Osteocyte (in vitro differentiated cells): ENCODE measurements at regions not wholly inside any gene's neighbourhood (a gene's known extent, or its start where the extent isn't known, plus 50 kb on each side); places are given as distances from the start of the nearest gene placed in this dataset.

Experiments
- DNase-seq: peaks from one replicate; pipeline ENCODE4 v3.0.0; 2021; ENCODE audit warnings: mixed read lengths; ENCODE audit not compliant: unreplicated experiment; ENCODE audit errors: extremely low spot score
- H3K27ac Mint-ChIP-seq: one replicate; pipeline ENCODE4 v1.8.0; 2021; ENCODE audit warnings: mild to moderate bottlenecking, mixed read lengths; ENCODE audit not compliant: unreplicated experiment
- H3K27me3 Mint-ChIP-seq: one replicate; pipeline ENCODE4 v1.8.0; 2021; ENCODE audit warnings: mixed read lengths; ENCODE audit not compliant: unreplicated experiment
- H3K36me3 Mint-ChIP-seq: one replicate; pipeline ENCODE4 v1.8.0; 2021; ENCODE audit warnings: mixed read lengths; ENCODE audit not compliant: unreplicated experiment
- H3K4me1 Mint-ChIP-seq: one replicate; pipeline ENCODE4 v1.8.0; 2021; ENCODE audit warnings: mixed read lengths; ENCODE audit not compliant: unreplicated experiment
- H3K4me3 Mint-ChIP-seq: one replicate; pipeline ENCODE4 v1.8.0; 2021; ENCODE audit warnings: mild to moderate bottlenecking, moderate library complexity, mixed read lengths; ENCODE audit not compliant: unreplicated experiment
- H3K9me3 Mint-ChIP-seq: one replicate; pipeline ENCODE4 v1.8.0; 2021; ENCODE audit warnings: mixed read lengths; ENCODE audit not compliant: unreplicated experiment
- TF ChIP-seq, protein P1 (sequence below): fragments of 200-600 bp; sonication (generic); IDR thresholded peaks from 2 replicates; pipeline ENCODE4 v1.5.0; 2021; ENCODE audit warnings: antibody characterized with exemption, mild to moderate bottlenecking, moderate library complexity

DNA sequence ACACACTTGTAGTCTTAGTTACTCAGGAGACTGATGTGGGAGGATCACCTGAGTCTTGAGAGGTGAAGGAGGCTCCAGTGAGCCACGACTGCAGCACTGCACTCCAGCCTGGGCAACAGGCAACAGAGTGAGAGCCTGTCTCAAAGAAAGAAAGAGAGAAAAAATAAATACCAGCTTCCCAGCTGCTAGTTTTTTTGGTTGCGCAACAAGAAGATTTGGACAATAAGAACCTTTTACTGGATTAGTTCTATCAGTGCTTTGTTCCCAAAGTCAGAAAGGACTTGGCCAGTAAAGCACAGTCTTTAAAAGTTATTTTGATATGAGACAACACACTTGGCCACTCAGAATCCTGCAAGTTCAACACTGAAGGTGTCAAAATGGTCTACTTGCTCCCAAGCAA is 768.1 kb upstream of the LRFN5 start:
- peaks cover 12% of the 10 kb centered on the region for H3K9me3 Mint-ChIP-seq
- TF ChIP-seq, protein P1, sequence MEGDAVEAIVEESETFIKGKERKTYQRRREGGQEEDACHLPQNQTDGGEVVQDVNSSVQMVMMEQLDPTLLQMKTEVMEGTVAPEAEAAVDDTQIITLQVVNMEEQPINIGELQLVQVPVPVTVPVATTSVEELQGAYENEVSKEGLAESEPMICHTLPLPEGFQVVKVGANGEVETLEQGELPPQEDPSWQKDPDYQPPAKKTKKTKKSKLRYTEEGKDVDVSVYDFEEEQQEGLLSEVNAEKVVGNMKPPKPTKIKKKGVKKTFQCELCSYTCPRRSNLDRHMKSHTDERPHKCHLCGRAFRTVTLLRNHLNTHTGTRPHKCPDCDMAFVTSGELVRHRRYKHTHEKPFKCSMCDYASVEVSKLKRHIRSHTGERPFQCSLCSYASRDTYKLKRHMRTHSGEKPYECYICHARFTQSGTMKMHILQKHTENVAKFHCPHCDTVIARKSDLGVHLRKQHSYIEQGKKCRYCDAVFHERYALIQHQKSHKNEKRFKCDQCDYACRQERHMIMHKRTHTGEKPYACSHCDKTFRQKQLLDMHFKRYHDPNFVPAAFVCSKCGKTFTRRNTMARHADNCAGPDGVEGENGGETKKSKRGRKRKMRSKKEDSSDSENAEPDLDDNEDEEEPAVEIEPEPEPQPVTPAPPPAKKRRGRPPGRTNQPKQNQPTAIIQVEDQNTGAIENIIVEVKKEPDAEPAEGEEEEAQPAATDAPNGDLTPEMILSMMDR = no peak

DNA sequence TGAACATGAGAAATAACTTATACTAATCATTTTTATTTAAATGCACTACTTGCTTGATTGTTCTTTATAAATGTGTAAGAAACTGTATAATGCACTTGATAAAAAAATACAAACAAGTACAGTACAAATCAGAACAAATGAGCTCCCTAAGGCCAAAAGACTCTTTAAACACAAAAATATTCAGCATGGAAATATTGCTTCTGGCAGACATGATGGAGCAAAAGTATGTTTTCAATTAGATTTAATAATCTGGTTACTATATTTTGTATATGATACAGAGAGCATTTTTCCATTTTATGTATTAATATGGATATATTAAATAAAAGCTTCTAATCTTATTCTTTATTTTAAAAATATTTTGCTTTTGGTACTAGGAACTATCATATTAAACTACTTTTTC is 800.2 kb upstream of the LRFN5 start:
- TF ChIP-seq, protein P1 = no peak
- no peaks in the 10 kb centered on the region for H3K4me1 Mint-ChIP-seq

More for the DNA sequence above, 768.1 kb upstream of the LRFN5 start:
- Mint-ChIP-seq H3K4me3 (no peak overlapping the region), H3K27me3 (no peaks in the 10 kb centered on the region), H3K36me3 (no peaks in the 10 kb centered on the region), H3K27ac (no peak overlapping the region), H3K4me1 (no peaks in the 10 kb centered on the region)
- no peak for DNase-seq

DNA sequence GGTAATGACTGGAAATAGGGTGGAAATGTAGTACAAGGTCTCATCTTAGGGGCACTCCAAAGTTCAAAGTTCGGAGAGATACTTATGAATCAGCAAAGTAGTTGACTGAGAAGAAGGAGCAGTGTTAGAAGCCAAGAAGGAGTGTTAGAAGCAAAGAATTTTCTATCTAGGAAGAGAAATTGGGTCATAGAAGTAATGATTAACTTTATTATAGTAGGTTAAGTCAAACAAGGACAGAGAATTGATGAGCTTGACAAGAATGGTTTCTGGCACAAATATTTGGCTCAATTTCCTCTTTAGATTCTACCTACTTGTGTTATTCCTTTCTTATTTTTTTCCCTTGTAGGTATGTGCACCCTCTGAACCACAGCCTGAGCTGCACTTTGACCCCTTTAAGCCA is 810.5 kb upstream of the LRFN5 start:
- Mint-ChIP-seq H3K27ac (no peak overlapping the region), H3K4me3 (no peak overlapping the region), H3K9me3 (peaks cover 10% of the 10 kb centered on the region), H3K36me3 (no peaks in the 10 kb centered on the region), H3K4me1 (no peaks in the 10 kb centered on the region), H3K27me3 (no peaks in the 10 kb centered on the region)
- no peak for DNase-seq
- TF ChIP-seq, protein P1 = no peak

More for the DNA sequence above, 800.2 kb upstream of the LRFN5 start:
- Mint-ChIP-seq H3K4me3 (no peak overlapping the region), H3K36me3 (no peaks in the 10 kb centered on the region), H3K27ac (no peak overlapping the region), H3K27me3 (no peaks in the 10 kb centered on the region), H3K9me3 (peaks cover 7% of the 10 kb centered on the region)
- DNase-seq = no peak

DNA sequence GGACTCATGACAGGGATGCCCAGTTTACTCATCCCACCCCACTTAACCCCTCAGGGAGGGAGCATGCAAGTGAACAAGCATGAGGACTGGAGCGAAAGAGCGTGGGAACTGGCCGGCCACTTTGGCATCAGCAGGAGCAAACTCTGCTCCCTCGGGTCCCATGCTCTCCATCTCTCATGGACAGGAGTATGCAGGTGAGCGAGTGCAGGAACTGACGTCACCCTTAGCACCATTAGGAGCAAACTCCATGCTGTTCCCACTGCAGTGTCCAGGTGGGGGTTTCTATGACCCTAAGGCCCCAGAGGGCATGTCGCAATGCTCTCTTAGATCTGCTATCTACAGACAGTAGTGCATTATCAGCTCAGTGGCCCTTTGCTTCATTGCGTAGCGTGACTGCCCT is 821.8 kb upstream of the LRFN5 start:
- Mint-ChIP-seq H3K9me3 (no peaks in the 10 kb centered on the region), H3K27me3 (no peaks in the 10 kb centered on the region)
- DNase-seq = no peak

DNA sequence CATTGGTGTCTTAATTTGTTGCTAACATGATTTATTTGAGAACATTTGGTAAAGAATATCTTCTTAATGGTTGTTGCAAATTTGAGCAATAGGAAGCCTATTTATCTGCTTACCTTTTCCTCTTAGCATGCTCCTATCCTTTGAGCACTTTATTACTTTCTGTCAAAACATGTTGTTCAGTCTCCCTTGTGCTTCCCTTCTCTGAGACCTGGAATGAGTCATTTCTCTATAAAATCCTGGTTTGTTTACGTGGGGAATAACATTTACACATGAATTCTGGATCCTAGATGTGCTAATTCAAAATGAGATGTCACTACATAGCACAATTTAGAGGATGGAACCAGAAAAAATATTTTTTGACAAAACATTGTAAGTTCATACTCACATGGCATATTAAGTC is 844.0 kb upstream of the LRFN5 start:
- Mint-ChIP-seq H3K36me3 (no peaks in the 10 kb centered on the region), H3K27me3 (no peaks in the 10 kb centered on the region), H3K27ac (no peak overlapping the region), H3K4me3 (no peak overlapping the region), H3K9me3 (peaks cover 6% of the 10 kb centered on the region), H3K4me1 (no peaks in the 10 kb centered on the region)
- DNase-seq = no peak
- TF ChIP-seq, protein P1 = no peak

More for the DNA sequence above, 821.8 kb upstream of the LRFN5 start:
- Mint-ChIP-seq H3K4me1 (no peaks in the 10 kb centered on the region), H3K36me3 (no peaks in the 10 kb centered on the region), H3K4me3 (no peak overlapping the region), H3K27ac (no peak overlapping the region)
- TF ChIP-seq, protein P1 = no peak
